HG03457 (cell line): ENCODE measurements at regions not wholly inside any gene's neighbourhood (a gene's known extent, or its start where the extent isn't known, plus 50 kb on each side); places are given as distances from the start of the nearest gene placed in this dataset.

Source experiments
- ATAC-seq: cut with Tn5 transposase; IDR thresholded peaks from one replicate; pipeline ENCODE4 v1.9.1; 2021; ENCODE audit warnings: moderate number of reproducible peaks; ENCODE audit not compliant: unreplicated experiment

DNA sequence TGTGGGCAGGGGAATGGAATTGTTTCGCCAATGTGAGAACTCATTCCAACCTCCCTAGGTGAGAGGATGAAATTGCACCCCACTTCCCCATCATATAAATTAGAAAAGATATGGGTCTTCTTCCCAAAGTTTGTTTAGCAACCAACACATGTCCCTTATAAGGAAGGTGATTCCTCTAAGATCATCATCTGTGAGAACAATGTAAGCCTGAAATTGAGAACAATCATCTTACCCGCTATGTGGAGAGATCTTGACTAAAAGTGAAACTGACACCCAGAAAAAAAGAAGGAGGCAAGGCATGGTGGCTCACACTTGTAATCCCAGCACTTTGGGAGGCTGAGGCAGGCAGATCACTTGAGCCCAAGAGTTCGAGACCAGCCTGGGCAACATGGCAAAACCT is 173.2 kb upstream of the HMGA2 start:
- ATAC-seq = no peak

DNA sequence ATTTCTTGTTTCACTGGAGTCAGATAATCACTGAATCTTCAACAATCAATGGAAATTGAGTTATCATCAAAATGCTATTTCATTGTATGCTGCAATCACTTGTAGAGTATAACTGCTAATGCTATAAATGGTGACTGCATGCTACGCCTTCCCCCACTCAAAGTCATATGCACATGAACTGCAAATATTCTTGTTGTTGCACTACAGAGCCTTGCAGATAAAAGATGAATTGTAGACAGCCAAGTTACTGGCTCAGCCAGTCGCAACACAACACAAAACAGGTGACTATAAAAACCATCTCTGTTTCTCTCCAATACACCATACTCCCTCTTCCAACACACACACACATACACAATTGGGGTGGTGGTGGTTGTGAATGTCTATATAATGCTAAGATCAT is 171.0 kb upstream of the HMGA2 start:
- no peak for ATAC-seq

DNA sequence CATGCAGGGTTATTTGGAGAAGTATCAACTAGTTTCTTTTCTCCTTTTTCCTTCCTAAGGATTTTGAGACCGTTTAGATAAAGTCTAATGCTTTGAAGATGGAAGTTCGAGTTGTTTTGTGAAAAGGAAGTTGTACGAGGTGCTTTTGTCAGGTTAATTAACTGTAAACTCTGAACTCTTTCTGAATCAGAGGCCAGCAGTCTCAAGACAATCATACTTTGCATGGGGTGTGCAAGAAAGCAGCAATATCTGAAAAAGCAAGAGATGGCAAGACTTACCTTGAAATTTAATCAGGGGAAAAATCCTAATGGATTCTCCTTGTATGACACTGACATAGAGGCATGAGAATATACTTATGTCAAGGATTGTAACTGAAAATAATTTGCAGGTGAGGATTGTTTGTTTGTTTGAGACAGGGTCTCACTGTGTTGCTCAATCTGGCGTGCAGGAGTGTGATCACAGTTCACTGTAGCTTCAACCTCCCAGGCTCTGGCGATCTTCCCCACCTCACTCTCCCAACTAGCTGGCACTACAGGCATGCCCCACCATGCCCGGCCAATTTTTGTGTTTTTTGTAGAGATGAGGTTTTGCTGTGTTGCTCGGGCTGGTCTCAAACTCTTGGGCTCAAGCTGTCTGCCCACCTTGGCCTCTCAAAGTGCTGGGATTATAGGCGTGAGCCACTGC is 170.2 kb upstream of the HMGA2 start:
- ATAC-seq = no peak

DNA sequence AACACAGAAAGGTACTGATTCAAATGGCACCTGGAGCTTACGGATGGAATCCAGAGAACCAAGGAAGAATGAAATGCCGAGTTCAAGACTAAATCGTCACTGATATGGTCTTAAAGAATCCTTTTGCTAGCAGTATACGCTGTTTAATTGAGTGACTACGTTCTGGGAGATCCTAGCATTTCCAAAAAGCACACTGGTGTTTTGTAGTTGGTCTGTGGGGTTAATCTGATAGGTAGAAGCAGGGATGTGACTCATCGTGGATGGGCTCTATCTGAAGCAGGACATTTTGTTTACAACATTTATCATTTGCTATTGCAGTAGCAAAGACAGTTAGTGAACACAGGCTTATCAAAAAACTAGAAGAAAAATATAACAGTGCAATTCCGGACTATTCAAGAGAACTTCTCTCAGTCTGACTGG is 169.2 kb upstream of the HMGA2 start:
- no peak for ATAC-seq

DNA sequence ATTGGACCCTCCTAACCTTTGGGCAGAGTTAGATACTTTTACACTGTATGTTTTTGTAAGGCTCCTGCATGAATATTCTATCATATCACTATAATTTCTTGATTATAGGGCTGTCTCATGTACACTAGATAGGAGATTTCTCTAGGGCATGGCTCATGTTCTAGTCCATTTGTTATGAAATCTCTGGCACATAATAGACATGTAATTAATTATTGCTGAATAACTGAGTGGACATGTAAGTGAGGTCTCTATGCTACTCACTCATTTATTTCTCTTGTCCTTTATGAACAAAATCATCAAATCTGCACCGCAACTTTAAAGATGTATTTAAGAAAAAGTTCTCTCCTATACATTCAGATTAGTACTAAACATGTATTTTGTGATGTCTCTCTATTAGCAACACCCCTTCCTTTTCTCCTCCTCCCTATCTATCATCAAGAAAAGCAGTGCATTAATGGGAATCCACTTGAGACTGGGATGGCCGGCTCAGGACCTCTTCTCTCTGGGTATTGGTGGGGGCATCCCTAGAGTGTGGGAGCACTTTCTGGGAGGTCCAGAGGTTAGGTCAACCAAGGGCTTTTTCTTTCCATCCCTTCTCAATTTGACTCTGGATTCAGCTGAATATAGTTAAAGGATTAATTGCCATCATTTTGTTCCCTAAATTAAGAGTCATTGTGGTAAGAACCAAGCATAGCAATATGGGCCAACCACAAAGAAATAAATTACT is 168.0 kb upstream of the HMGA2 start:
- no peak for ATAC-seq

DNA sequence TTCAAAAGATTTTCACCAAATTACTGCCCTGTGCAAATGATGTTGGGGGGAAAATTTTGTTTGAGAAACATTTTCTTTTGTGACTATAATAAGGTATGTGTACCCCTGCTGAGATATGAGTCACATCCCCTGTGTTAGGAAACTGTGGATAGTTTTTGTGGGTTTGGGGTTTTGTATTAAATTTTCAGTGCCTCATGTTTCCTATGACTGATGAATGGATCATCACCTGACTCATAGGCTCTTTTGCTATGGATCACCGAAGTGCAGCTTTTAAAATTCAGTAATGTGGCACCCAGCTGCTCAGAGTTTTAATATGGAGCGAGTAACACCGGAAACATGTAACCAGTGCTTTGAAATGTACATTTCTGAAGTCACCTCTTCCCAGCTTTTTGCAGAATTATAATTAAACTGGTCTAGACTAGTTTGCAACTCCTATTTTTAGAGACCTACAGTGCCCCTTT is 167.4 kb upstream of the HMGA2 start:
- ATAC-seq = no peak

DNA sequence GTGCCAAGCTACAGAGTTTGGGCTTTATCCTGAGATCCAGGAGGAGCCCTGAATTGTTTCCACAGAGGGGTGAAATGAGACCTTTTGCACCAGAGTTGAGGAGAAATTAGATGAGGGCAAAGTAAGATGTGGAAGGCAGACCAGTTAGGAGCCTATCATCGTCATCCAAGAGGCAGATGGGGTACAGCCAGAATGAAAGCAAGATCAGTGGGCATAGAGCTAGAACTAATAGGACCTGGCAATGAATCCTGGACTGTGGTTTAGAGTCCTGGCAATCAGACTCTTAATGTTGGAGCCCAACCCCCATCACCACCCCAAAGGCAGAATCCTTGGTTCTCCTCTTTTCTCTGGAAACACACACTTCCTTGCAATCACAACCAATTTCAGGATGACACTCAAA is 166.6 kb upstream of the HMGA2 start:
- no peak for ATAC-seq

DNA sequence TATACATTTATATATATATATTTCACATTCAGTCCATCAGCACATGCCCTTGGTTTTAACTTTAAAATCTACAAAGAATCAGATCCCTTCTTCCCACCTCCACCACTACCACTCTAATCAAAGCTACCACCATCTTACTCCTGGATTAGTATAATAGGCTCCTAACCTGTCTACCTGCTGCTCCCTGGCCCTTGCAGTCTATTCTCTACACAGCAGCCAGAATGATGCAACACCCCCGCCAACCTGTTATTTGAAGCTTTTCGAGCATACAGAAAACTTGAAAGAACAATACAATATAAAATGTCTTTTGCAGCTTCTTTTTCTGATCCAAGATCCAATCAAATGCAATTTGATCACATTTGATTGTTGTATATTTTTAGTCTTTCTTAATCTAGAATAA is 165.9 kb upstream of the HMGA2 start:
- ATAC-seq = no peak

DNA sequence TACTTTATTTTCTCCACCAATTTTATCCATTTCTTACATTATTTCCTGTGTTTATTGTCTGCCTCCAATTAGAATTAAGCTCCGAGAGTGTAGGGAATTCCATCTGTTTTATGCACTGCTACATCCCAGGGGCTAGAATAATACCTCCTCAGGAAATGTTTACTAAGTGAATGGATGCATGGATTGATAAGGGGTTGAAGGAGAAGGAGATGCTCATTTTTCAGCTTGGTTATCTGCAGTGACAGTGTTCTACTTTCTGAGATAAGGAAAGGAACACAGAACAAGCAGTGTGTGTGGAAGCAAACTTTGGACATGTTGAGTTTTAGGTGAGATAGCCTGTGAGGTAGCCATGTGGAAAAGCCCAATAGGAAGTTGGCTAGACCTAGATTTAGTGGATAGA is 164.6 kb upstream of the HMGA2 start:
- ATAC-seq = no peak

DNA sequence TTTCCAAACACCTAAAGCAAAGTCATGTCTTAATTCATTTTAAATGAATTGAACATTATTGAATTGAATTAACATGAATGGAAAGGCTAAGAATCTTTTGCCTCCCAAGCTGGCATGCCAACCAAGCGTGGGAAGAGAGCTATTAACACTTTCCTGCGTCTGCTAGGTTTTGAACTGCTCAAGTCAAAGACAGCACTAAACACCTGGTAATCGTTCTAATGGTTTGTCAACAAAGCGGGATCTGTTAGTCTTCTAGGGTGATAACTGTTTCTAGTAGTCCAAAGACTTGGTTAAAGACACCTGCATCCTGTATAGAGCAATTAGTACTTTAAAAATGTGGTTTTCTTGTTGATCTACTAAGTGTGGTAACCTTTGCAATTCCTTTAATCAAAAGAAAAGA is 164.2 kb upstream of the HMGA2 start:
- ATAC-seq = no peak

DNA sequence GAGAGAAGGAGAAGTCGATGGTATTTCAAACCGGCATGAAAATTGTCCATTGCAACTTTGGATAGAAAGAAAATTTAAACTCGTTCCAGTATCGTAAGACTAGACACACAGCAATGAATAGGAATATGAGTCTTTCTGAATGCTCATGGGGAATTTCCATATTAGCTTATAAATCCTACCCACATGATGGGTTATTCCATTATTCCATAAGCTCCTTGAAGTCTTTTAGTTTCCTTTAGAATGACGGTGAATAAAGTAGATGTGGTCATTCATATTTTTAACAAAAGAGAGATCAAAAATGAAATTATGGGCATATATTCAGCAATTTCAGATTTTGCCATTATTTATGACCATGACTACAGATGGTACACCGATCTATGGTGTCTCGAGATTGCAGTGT is 163.4 kb upstream of the HMGA2 start:
- ATAC-seq = no peak

DNA sequence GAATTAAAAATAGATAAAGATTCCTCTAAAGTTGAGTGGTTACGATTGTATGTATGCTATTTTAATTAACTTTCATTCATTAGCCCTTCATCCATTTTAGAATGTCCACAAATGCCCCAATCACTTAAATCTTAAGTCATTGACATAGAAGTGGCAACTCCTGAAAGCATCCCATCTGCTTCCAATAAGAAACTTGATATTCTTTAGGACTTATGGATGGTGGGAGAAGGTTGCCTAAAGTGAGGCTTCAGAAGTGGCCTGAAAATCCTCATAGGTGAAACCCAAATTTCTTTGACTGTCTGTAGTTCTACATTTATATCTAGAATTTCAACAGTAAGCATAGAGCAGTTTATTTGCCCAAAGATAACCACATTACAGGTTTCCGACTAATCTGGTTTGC is 161.7 kb upstream of the HMGA2 start:
- ATAC-seq = no peak

DNA sequence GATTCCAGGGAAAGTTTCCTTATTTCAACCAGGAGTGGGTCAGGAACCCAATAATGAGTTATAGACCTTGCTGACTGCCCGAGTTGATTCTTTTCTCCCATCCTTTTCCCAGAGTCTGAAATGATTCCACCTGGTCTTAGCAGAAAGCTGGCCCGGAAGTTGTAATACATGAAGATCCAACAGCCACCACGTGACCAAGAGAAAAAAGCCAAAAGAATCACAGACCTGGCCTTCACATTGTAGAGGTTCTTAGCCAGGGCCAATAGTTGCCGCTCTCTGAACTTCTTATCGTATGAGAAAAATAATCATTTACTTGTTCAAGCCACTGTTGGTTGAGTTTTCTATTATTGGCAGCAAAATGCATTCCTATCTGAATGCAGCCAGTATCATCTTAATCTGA is 161.2 kb upstream of the HMGA2 start:
- ATAC-seq = no peak

DNA sequence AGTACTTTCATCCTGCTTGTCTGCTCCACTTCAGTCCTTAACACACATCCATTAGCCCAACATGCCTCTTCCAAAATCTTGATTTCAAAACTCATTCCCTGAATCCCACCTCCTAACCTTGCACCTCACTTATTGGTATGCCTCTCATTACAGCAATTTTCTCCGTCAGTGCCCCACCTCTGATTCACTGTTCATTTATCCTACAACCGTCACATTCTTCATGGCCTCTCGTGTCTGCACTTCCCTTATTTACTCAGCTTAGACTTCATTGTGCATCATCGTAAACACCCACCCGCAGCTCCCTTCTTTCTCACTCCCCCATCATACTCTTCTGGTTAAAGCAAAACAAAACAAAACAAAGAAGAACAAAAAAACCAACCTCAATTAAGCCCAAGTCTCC is 160.6 kb upstream of the HMGA2 start:
- ATAC-seq = no peak

DNA sequence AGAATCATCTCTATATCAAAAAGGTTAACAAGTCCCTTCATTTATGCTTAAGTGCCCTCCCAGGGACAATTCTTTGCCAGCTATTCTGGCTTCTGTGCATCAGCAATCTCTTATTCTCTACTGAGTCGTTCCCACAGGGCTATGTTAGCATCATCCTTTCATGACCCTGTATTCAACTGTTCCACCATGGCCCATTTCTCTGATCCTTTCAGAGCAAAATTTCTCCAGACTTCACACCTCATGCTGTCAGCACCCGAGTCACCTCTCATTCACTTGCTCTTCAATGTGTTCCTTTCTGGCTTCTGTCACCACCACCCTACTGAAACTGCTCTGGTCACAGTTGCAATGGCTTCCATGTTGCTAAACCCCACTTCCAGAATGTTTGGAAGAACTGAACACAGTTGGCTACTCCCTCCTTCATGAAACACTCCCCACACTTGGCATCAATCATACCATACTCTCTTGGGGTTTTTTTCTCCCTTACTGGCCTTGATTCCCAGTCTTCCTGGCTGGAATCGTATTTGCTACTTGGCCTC is 159.5 kb upstream of the HMGA2 start:
- ATAC-seq = no peak

DNA sequence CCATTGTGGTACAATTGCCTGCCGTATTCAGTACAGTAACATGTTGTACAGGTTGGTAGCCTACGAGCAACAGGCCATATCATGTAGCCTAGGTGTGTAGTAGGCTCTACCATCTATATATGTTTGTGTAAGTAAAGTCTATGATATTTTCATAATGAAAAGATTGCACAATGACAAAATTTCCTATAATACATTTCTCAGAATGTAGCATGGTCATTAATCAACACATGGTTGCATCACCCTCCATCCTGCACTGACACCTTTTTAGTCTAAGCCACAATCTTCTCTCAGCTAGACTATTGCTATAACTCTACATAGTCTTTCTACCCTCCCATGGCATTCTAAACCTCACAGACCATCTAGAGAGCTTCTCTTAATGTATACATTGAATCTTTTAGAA is 158.5 kb upstream of the HMGA2 start:
- ATAC-seq = no peak

DNA sequence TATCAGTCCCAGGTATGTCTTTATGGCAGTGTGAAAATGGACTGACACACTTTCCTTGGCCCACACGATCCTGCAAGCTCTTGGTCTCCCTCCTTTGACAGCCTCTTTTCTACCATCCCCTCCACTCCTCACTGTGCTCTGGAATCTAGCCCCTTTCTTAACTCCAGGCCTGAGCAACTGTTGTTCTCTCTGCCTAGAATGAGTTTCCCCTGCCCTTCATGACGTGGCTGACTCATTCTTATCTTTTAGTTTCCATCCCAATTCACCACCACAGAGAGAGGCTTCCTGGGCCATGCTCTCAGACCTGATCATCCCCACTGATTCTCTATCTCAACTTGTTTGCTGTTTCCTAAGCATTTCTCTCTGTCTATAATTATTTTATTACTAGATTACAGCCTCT is 157.4 kb upstream of the HMGA2 start:
- ATAC-seq = no peak

DNA sequence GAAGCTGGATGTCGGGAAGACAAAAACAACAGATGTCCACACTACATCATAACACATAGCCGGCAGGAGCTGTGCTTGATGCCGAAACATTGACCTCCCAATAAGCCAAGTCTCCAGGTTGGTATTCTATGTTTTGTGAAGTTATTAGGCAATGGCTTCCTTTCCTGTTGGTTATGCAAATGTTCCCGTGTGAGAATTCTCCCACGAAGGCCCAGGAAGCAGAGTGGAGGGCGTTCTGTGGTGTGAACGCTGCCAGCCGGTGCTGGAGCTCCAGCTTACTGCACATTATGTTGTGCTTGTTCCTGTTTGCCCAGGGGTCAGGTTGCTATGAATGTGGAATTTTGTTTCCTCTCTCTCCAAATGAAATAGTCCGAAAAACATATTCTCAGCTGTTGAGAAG is 156.4 kb upstream of the HMGA2 start:
- ATAC-seq = no peak

DNA sequence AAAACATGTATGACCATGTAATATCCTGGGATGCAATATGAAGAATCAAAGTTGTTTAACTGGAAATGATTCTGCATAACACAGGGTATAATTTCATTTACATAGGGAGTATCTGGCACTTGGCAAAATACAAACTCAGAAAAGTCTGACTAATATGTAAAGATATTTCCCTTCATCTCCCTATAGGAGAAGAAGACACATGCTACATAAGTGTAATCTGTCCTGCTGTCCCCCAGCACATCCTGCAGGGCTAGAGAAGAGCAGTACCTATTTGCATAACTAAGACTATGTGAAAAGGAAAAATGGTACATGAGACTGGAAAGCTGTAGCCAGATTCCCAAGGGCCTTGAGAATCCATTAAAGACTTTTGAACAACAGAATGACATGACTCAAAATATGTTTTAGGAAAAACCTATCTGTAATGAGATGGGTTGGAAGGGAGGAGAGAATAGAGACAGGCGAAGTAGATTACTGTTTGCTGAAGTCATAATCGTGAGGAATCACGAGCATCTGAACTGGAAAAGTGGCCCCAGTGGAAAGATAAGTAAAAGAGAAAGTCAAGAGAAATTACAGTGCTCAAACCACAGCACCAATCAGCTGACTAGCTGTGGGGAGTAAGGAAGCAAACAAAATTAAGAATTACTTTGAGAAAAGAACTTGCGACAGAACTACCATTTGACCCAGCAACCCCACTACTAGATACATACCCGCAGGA is 155.1 kb upstream of the HMGA2 start:
- no peak for ATAC-seq

DNA sequence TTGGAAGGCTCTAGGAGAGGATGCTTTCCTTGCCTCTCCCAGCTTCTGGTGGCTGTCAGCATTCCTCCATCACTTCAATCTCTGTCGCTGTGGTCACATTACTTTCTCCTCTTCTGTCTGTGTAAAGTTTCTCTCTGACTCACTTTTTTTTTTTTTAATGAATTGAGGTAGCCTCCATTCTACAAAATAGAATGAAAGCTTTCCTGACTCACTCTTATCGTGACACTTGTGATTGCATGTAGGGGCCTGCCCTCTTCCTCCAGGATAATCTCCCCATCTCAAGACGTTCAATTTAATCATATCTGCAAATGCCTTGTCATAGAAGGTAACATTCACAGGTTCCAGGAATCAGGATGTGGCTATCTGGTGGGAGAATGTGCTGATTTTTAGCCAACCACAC is 153.5 kb upstream of the HMGA2 start:
- ATAC-seq = no peak

DNA sequence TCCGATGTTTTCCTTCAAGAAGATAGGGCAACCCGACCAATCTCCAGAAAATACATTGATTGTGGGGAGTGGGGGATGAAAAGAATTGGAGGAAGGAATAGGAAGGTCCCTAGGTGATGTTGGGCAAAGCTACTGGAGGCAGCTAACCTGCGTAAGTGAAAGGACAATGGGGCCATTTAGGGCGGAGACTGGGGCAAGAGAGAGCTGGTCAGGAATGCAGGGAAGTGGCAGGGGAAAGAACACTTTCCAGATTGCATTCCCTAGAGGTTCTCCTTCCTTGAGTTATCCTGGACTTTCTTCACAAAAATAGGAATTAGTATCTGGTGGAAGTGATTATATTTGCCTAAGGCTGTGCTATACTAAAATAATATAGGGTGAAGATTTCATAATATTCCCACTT is 151.8 kb upstream of the HMGA2 start:
- no peak for ATAC-seq

DNA sequence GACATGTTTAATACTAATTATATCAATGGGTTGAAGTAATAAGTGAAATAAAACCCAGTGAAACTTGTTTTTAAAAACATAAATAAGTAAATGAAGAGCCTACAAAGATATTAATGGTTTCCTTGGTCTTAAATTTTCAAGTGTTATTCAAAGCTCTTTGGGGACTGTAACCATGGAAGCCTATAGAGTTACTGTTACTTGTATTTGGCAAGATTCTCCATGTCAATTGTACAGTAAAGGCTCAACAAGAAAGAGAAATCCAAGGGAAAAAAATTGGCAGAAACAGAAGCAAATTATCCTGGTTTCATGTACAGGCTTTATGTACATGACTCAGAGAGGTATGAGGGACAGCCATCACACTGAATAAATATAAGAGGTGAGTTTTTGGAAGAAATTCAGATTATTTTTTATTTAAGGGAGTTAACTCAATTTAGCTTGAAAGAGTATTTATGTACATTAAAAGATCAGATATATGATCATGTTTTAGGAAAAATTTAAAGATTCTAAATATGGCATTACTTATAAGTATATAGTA is 151.1 kb upstream of the HMGA2 start:
- ATAC-seq = no peak
